CD4-positive, alpha-beta T cell (primary cell): ENCODE measurements at regions not wholly inside any gene's neighbourhood (a gene's known extent, or its start where the extent isn't known, plus 50 kb on each side); places are given as distances from the start of the nearest gene placed in this dataset.

ENCODE experiments used
- ATAC-seq: fragments of 200-7000 bp; cut with Tn5 transposase; one replicate; pipeline ENCODE4 v1.10.0; 2022; ENCODE audit warnings: mild to moderate bottlenecking; ENCODE audit not compliant: poor library complexity
- CTCF ChIA-PET: fragments of 350-600 bp; sonication (Branson Sonifier 250); formaldehyde crosslinking; loops from one replicate; lab custom pipeline; 2021; ENCODE audit warnings: antibody characterized with exemption, inconsistent platforms; lab: Charles Lee
- POLR2A ChIA-PET: fragments of 350-600 bp; sonication (Branson Sonifier 250); formaldehyde crosslinking; loops from one replicate; lab custom pipeline; 2021; ENCODE audit warnings: antibody characterized with exemption, inconsistent platforms; lab: Charles Lee
- DNase-seq, 14 experiments: peaks; one replicate each; pipeline ENCODE4 v3.0.0-alpha.2; 2013 to 2020; ENCODE audit warnings: mixed read lengths in 2 of 14
- H3K27ac ChIP-seq, 2 donors: one replicate each; pipeline versions ENCODE4 v1.5.1 to v1.7.0; 2013; ENCODE audit warnings: low read length in 2 of 2, low read depth in 1 of 2, mild to moderate bottlenecking in 1 of 2
- H3K27me3 ChIP-seq, 2 experiments: 1 replicate in 1 of 2; 2 replicates in 1 of 2; pipeline versions ENCODE4 v1.6.1 to v1.7.0; 2013; ENCODE audit warnings: low read length in 2 of 2, control low read depth in 1 of 2, mild to moderate bottlenecking in 1 of 2, moderate library complexity in 1 of 2; ENCODE audit not compliant: insufficient read depth in 2 of 2, control insufficient read depth in 1 of 2
- H3K36me3 ChIP-seq: one replicate; pipeline ENCODE4 v1.6.1; 2013; ENCODE audit warnings: low read length, control low read depth; ENCODE audit not compliant: insufficient read depth
- H3K4me1 ChIP-seq: one replicate; pipeline ENCODE4 v1.6.1; 2013; ENCODE audit warnings: low read length, control low read depth; ENCODE audit not compliant: insufficient read depth
- H3K4me3 ChIP-seq: one replicate; pipeline ENCODE4 v1.5.1; 2013; ENCODE audit warnings: mild to moderate bottlenecking, low read length, moderate library complexity
- H3K9me3 ChIP-seq, 2 experiments: 1 replicate in 1 of 2; 2 replicates in 1 of 2; pipeline versions ENCODE4 v1.6.1 to v1.7.0; 2013; ENCODE audit warnings: low read length in 2 of 2, mild to moderate bottlenecking in 2 of 2, control low read depth in 1 of 2, moderate library complexity in 1 of 2; ENCODE audit not compliant: control insufficient read depth in 1 of 2, insufficient read depth in 1 of 2
- H3K27ac Mint-ChIP-seq: one replicate; pipeline ENCODE4 v1.8.0; 2020; ENCODE audit warnings: mixed read lengths
- H3K27me3 Mint-ChIP-seq: one replicate; pipeline ENCODE4 v1.8.0; 2021; ENCODE audit warnings: mixed read lengths
- H3K36me3 Mint-ChIP-seq: one replicate; pipeline ENCODE4 v1.8.0; 2021; ENCODE audit warnings: low read depth, mixed read lengths
- H3K4me1 Mint-ChIP-seq: one replicate; pipeline ENCODE4 v1.8.0; 2021; ENCODE audit warnings: low read depth, mixed read lengths
- H3K4me3 Mint-ChIP-seq: one replicate; pipeline ENCODE4 v1.8.0; 2020; ENCODE audit warnings: mild to moderate bottlenecking, mixed read lengths
- H3K9me3 Mint-ChIP-seq: one replicate; pipeline ENCODE4 v1.8.0; 2020; ENCODE audit warnings: mixed read lengths
- CTCF ChIP-seq: fragments of 200-600 bp; IDR thresholded peaks from one replicate; pipeline ENCODE4 v1.8.0; 2022; ENCODE audit warnings: antibody characterized with exemption, mild to moderate bottlenecking
- intact Hi-C, 2 experiments: fragments of 100-400 bp; cut with DNase I in 1 of 2; cut with micrococcal nuclease in 1 of 2; formaldehyde crosslinking; loops; one replicate each; pipeline versions ENCODE4 v1.15.1 to v1.9.0; 2023 to 2025; cut with DNase I, micrococcal nuclease

DNA sequence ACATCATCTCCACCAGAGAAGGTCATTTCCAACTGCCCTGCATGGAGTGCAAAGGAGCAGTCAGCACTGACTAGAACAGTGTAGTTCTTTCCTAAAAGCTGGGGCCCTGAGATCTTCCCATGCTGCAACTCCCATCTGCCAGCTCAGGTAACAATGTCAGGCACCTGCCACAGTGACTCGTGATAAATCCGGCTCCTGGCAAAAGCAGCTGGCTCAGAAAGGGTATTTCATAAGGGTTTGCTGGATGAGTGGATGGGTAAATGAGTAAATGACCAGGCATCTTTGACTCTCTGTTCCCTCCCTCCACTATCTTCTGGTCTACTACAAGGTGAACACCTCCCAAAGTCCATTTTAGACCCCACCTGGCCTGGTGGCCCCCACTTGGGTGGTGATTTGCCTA, 403.6 kb downstream of the NXPE2 start:
- no peaks in the 10 kb centered on the region for H3K36me3 Mint-ChIP-seq
- Histone ChIP-seq H3K9me3 (peaks cover 0 to 6% of the 10 kb centered on the region in 2 experiments), H3K4me1 (no peaks in the 10 kb centered on the region), H3K27ac (no peak overlapping the region), H3K36me3 (no peaks in the 10 kb centered on the region), H3K27me3 (no peaks in the 10 kb centered on the region), H3K4me3 (no peak overlapping the region)
- POLR2A ChIA-PET: no interaction called here
- CTCF ChIA-PET: no interaction called here
- no peak for DNase-seq
- no peak for TF ChIP-seq CTCF
- peaks cover 4% of the 10 kb centered on the region for H3K27me3 Mint-ChIP-seq
- no peaks in the 10 kb centered on the region for H3K4me1 Mint-ChIP-seq
- intact Hi-C loops: no loop called here
- H3K9me3 Mint-ChIP-seq: no peaks in the 10 kb centered on the region
- no peak overlapping the region for H3K4me3 Mint-ChIP-seq
- H3K27ac Mint-ChIP-seq: no peak overlapping the region
- no peak for ATAC-seq

- Mint-ChIP-seq H3K4me1 (no peaks in the 10 kb centered on the region), H3K9me3 (no peaks in the 10 kb centered on the region), H3K27me3 (peaks cover 4% of the 10 kb centered on the region), H3K36me3 (no peaks in the 10 kb centered on the region), H3K4me3 (no peak overlapping the region), H3K27ac (no peak overlapping the region)
- Histone ChIP-seq H3K4me3 (no peak overlapping the region), H3K27me3 (no peaks in the 10 kb centered on the region), H3K36me3 (no peaks in the 10 kb centered on the region), H3K4me1 (no peaks in the 10 kb centered on the region), H3K27ac (no peak overlapping the region), H3K9me3 (peaks cover 0 to 6% of the 10 kb centered on the region in 2 experiments)
- CTCF ChIA-PET: no interaction called here
- no peak for ATAC-seq
- POLR2A ChIA-PET: no interaction called here
- intact Hi-C loops: no loop called here
- no peak for TF ChIP-seq CTCF
- no peak for DNase-seq
These were observed 404.9 kb downstream of the NXPE2 start for GRCh38 chr11:115083144-115083806.

GRCh38 chr11:115084231-115084630, 405.9 kb downstream of the NXPE2 start:
- H3K4me3 Mint-ChIP-seq: no peak overlapping the region
- DNase-seq (no peak), ATAC-seq (no peak)
- H3K9me3 Mint-ChIP-seq: no peaks in the 10 kb centered on the region
- H3K36me3 Mint-ChIP-seq: no peaks in the 10 kb centered on the region
- CTCF ChIA-PET: no interaction called here
- peaks cover 4% of the 10 kb centered on the region for H3K27me3 Mint-ChIP-seq
- TF ChIP-seq CTCF: no peak
- Histone ChIP-seq H3K4me3 (no peak overlapping the region), H3K36me3 (no peaks in the 10 kb centered on the region), H3K4me1 (no peaks in the 10 kb centered on the region), H3K27ac (no peak overlapping the region), H3K27me3 (no peaks in the 10 kb centered on the region), H3K9me3 (no peaks in the 10 kb centered on the region)
- intact Hi-C loops: no loop called here
- no peaks in the 10 kb centered on the region for H3K4me1 Mint-ChIP-seq
- H3K27ac Mint-ChIP-seq: no peak overlapping the region
- POLR2A ChIA-PET: no interaction called here
